ENCODE measurements at regions not wholly inside any gene's neighbourhood (a gene's known extent, or its start where the extent isn't known, plus 50 kb on each side); places are given as distances from the start of the nearest gene placed in this dataset.

DNA sequence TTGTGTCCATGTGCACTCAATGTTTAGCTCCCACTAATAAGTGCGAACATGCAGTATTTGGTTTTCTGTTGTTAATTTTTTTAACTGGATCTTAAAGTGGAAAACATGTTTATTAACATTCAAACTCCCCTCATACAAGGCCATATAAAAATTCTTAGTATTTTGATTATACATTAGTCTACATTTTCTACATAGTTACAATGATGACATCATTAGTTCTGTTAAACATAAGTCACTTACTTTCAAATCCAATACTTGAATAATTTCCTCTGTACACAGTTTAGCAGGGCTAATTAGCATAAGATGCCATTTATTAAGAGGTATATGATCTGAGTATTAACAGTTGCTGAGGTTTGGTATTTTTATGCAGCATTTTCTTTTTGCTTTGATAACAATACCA lies 91.3 kb upstream of the CCDC39 start:
- TF ChIP-seq, protein P1, sequence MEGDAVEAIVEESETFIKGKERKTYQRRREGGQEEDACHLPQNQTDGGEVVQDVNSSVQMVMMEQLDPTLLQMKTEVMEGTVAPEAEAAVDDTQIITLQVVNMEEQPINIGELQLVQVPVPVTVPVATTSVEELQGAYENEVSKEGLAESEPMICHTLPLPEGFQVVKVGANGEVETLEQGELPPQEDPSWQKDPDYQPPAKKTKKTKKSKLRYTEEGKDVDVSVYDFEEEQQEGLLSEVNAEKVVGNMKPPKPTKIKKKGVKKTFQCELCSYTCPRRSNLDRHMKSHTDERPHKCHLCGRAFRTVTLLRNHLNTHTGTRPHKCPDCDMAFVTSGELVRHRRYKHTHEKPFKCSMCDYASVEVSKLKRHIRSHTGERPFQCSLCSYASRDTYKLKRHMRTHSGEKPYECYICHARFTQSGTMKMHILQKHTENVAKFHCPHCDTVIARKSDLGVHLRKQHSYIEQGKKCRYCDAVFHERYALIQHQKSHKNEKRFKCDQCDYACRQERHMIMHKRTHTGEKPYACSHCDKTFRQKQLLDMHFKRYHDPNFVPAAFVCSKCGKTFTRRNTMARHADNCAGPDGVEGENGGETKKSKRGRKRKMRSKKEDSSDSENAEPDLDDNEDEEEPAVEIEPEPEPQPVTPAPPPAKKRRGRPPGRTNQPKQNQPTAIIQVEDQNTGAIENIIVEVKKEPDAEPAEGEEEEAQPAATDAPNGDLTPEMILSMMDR (IDR thresholded peaks at IDR 0.05; ENCODE audit: low read depth, low read length, poor library complexity, severe bottlenecking) = no peak
- no peak for TF ChIP-seq EZH2phosphoT487 (IDR thresholded peaks at IDR 0.05; ENCODE audit: borderline replicate concordance, low read length)
